Karpas-422 (cell line): ENCODE measurements at regions not wholly inside any gene's neighbourhood (a gene's known extent, or its start where the extent isn't known, plus 50 kb on each side); places are given as distances from the start of the nearest gene placed in this dataset.

Experiments used
- DNase-seq: peaks from one replicate; pipeline ENCODE4 v3.0.0-alpha.2; 2015
- H2AFZ ChIP-seq: fragments of 200-600 bp; sonication (generic); 2 replicates; pipeline ENCODE4 v1.6.1; 2014; ENCODE audit warnings: antibody characterized with exemption, low read length, mixed read lengths
- H3K27ac ChIP-seq: fragments of 200-600 bp; sonication (generic); 2 replicates; pipeline ENCODE4 v1.5.1; 2014; ENCODE audit warnings: mild to moderate bottlenecking, low read length, moderate library complexity
- H3K27me3 ChIP-seq: fragments of 200-600 bp; sonication (generic); 2 replicates; pipeline ENCODE4 v1.6.1; 2014; ENCODE audit warnings: low read length, mixed read lengths
- H3K36me3 ChIP-seq: fragments of 200-600 bp; sonication (generic); 2 replicates; pipeline ENCODE4 v1.6.1; 2014; ENCODE audit warnings: low read length, mixed read lengths; ENCODE audit not compliant: insufficient read depth
- H3K4me1 ChIP-seq: fragments of 200-600 bp; sonication (generic); 2 replicates; pipeline ENCODE4 v1.6.1; 2014; ENCODE audit warnings: mild to moderate bottlenecking, low read length, mixed read lengths
- H3K4me2 ChIP-seq: fragments of 200-600 bp; sonication (generic); 2 replicates; pipeline ENCODE4 v1.6.1; 2014; ENCODE audit warnings: low read length, low read depth, mild to moderate bottlenecking; ENCODE audit not compliant: poor library complexity, severe bottlenecking
- H3K4me3 ChIP-seq: fragments of 200-600 bp; sonication (generic); 2 replicates; pipeline ENCODE4 v1.5.1; 2014; ENCODE audit warnings: mild to moderate bottlenecking, antibody characterized with exemption, low read length, mixed read lengths
- H3K79me2 ChIP-seq: fragments of 200-600 bp; sonication (generic); 2 replicates; pipeline ENCODE4 v1.6.1; 2014; ENCODE audit warnings: mild to moderate bottlenecking, low read length, mixed read lengths
- H3K9ac ChIP-seq: fragments of 200-600 bp; sonication (generic); 2 replicates; pipeline ENCODE4 v1.6.0; 2014; ENCODE audit warnings: low read length
- H3K9me2 ChIP-seq: fragments of 200-600 bp; sonication (generic), shearing (Covaris generic); replicated peaks from 2 replicates; pipeline ENCODE4 v1.6.0; 2014; ENCODE audit warnings: mild to moderate bottlenecking, low read length, moderate library complexity; ENCODE audit not compliant: insufficient read depth
- H3K9me3 ChIP-seq: fragments of 300-700, 200-600 bp; sonication (generic); 2 replicates; pipeline ENCODE4 v1.6.1; 2014; ENCODE audit warnings: low read length, mixed read lengths
- H4K20me1 ChIP-seq: fragments of 200-600 bp; sonication (generic); 2 replicates; pipeline ENCODE4 v1.6.1; 2014; ENCODE audit warnings: mild to moderate bottlenecking, antibody characterized with exemption, low read length, low read depth; ENCODE audit not compliant: insufficient read depth

DNA sequence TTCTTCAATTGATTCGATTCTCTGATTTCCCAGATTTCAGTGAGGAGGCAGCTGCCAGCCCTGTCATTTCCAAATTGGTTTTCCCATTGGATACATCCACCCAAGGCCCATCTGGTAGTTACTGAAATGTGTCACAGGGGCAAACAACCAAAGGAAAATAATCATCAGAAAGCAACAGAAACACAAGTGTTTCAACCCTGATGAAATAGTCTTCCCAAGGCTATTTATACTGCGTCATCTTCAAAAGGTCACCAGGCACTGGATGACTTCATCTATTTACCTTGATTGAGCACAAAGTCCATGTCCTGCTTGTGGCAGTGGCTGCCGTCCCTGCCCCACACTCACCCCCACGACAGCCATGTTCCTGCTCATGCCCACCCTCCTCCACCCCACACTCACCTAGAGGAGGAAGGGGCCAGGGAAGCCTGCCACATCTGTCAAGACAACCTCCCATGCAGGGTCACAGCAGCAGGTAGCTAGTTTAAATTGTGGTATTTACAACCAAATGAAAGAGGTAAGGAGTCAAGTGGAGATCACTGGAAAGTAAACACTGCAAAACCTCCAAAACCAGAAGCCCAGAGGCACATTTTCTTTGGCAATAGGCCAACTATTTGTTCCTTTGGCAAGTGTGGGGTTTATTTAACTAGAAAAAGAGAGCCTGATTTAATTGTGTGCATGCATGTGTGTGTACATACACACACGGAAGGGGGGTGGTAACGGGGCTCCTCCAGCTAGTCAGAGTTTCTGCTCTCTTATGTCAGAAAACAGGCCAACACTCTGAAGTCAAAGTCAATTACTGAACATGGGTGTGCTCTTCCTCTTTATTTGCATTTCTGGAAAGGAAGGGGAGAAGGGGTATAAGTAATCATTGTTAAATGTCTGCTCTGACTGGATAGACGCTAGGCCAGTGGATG, 49.5 kb upstream of the RAB4A start:
- Histone ChIP-seq H4K20me1 (no peaks in the 10 kb centered on the region), H3K79me2 (no peaks in the 10 kb centered on the region), H3K27ac (no peak overlapping the region), H3K9ac (no peak overlapping the region), H3K9me3 (no peaks in the 10 kb centered on the region), H2AFZ (no peak overlapping the region), H3K36me3 (no peaks in the 10 kb centered on the region), H3K4me3 (no peak overlapping the region), H3K4me1 (no peaks in the 10 kb centered on the region), H3K27me3 (no peaks in the 10 kb centered on the region), H3K9me2 (no peaks in the 10 kb centered on the region), H3K4me2 (no peak overlapping the region)
- no peak for DNase-seq
